Inferior parietal cortex (tissue), 1 donor: ENCODE measurements at regions not wholly inside any gene's neighbourhood (a gene's known extent, or its start where the extent isn't known, plus 50 kb on each side); places are given as distances from the start of the nearest gene placed in this dataset.

Experiments
- DNase-seq: peaks from one replicate; pipeline ENCODE4 v3.0.0-alpha.2; 2016; ENCODE audit errors: extremely low spot score

- DNase-seq = no peak
Observed at GRCh38 chr14:104425171-104425681, 154.3 kb upstream of the C14orf180 start.

DNA sequence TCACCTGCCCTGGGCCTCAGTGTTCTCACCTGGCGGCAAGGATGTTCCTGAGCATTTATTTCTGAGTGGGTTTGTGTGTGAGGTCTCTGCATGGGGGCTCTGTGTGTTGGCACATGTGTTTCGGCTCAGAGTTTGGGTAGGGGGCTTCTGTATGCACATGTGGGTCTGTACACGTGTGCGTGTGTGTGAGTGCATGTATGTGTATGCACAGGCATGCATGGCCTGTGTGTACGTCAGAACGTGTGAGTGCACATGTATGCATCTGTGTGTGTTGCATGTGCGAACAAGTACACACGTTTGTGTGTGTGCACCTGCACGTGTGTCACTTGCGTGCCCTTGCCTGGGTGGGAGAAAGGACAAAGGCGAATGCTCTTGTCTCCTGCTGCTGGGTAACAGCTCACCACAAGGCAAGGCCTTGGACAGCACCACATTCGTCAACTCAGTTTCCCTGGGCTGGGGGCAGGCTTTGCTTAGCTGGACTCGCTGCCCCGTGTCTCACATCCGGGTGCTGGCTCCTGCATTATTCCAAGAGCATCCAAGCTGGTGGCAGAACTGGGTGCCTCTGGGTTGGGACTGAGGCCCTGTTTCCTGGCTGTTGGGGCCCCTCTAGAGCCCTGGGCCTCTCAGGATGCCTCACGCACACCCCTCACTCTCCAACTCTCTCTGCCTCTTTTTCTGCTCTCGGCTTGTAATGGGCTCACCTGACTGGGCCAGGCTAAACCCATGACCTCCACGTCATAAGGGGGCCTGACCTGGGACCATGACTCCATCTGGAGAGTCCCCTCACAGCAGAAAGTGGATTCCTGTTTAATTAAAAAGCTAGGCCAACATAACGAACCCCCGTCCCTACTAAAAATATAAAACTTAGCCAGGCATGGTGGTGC lies 153.6 kb upstream of the C14orf180 start:
- no peak for DNase-seq

GRCh38 chr14:104427131-104427851 lies 152.3 kb upstream of the C14orf180 start:
- DNase-seq = no peak

GRCh38 chr14:104428333-104428851 lies 151.2 kb upstream of the C14orf180 start:
- no peak for DNase-seq

GRCh38 chr14:104428860-104429259 lies 150.7 kb upstream of the C14orf180 start:
- DNase-seq = no peak

DNA sequence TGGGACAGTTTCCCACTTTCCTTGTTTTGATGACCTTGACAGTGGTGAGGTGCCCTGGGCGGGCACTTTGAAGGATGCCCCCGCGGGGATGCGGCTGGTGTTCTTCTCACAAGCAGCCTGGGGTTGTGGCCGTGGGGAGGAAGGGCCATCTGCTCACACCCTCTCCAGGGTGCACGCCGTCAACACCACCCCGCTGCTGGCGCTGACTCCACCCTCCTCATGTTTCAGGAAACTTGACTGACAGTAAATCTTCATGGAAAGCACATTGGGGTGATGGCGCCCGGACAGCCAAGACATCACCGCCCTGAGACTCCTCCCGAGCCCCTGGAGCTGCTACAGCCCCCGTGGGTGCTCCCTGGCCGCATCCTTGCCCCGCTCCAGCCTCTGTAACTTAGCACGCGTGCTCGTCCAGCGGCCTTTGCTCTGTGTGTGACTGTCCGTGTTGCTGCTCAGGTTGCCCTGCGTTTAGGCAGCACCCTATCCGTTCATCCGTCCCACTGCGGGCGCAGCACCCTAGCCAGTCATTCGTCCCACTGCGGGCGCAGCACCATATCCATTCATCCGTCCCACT lies 150.2 kb upstream of the C14orf180 start:
- no peak for DNase-seq

- no peak for DNase-seq
Observed at GRCh38 chr14:104431351-104431928, 148.1 kb upstream of the C14orf180 start.

- no peak for DNase-seq
Observed at GRCh38 chr14:104431929-104432541, 147.5 kb upstream of the C14orf180 start.

GRCh38 chr14:104432611-104433231 lies 146.8 kb upstream of the C14orf180 start:
- DNase-seq = no peak

DNA sequence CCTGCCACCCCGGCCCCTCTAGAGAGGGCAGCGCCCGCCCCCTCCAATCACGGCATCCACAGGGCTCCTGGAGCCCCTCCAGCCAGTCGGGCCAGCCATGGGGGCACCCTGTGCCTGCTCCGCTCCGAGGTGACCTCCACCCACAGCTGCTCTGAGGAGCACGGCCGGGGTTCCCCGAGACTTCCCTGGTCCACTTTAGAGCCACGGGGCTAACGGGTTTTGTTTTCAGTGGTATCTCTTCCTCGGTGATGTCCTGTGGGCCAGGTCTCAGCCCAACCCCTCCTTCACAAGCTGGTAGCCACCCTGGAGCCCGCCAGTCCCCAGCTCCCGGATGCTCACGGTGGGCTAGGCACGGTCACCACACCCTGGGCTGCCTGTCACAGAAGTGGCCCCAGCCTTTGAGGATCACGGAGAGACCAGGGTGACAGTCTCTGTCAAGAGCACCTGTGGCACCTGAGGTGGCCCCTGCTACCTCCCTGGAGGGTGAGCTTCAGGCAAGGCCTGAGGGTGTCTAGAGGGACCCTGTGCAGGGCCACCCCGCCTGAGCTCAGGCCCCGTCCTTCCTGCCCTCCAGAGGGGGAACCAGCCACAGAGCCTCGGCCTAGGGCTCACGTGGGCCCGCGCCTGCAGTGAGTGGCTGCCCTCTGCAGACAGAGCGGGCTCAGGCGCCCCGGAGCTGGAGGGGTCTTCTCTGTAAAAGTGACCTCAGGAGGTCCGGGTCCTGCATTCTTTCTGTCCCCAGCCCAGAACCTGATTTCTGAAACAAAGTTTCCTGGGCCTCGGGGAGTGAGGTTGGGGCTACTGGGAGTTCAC lies 146.0 kb upstream of the C14orf180 start:
- no peak for DNase-seq

DNA sequence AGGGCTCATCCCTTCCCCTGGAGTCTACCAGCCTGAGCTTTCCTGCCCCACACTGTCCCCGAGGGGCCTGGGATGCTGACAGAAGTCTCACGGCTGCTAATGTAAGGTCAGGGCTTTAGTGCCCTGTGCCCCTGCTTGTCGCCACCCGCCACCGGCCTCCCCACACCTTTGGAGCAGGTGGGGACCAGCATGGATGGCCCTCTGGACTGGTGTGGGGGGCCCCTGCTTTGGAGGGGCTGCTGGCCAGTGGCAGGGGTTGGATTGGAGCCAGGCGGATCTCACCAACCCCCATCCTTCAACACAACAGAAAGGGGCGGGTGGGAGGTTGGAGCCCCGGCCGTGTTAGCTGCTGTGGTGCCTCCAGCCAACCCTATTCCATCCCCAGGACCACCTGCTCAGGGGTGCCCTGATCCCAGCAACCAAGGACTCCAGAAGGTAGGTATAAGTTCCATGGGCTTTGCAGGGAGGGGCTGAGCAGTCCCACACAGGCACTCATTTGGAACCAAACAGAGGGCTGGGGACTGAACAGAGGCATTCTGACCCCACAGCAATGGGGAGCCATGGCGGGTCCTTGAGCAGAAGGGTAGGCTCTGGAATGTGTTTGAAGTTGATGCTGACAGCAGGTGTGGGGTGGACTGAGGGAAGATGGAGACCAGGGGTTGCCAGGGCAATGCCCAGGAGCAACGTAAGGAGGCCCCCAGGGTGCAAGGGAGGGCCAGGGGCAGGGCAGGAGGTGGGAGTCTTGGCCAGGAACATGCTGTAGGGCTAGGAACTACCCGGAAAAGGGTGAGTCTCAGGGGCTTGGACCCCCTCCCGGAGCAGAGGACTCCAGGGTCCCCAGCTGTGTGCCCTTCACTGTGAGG lies 145.1 kb upstream of the C14orf180 start:
- DNase-seq = no peak

GRCh38 chr14:104435147-104436046 lies 144.2 kb upstream of the C14orf180 start:
- DNase-seq = no peak

- DNase-seq = no peak
Observed at GRCh38 chr14:104436047-104436591, 143.4 kb upstream of the C14orf180 start.

DNA sequence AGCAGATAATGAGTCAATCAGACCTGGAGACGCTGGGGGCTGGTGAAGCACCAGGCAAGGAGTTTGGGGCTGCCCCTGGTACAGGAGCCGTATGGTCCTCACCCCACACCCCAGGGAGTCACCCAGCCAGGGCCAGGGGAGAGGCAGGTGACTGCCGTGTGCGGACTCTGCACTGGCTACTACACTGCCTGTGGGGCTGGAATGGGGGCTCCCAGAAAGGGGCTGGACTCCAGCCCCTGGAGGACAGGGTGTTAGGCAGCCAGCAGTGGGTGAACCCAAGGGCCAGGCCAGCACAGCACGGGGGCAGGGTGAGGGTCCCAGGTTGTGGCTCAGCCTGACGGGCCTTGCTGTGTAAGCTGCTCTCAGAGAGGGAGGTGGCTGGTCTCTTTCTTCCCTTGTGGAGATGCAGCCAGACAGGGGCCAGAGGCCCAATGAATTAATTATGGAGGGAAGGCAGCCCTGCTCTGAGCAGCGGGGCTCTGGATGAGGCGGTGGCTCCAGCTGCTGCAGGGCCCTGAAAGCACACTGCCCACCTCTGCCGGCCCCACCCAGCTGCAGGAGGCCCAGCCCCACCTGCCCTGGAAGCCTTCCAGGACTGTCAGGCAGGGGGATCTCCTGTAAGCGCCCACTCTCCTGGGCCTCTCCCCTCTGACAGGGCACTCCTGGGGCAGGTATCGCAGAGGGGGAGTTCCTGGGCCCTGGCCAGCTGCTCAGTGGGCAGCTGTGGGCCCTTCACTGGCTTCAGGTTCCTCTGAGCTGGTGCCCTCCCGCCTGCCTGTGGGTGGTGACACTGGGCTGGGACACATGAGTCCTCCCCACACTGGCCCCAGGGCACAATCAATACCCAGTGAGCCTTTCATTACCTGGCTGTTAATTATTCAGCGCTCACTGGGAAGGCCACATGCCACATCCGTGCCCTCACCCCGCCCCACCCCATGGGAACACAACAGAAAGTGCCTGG lies 142.5 kb upstream of the C14orf180 start:
- no peak for DNase-seq

DNA sequence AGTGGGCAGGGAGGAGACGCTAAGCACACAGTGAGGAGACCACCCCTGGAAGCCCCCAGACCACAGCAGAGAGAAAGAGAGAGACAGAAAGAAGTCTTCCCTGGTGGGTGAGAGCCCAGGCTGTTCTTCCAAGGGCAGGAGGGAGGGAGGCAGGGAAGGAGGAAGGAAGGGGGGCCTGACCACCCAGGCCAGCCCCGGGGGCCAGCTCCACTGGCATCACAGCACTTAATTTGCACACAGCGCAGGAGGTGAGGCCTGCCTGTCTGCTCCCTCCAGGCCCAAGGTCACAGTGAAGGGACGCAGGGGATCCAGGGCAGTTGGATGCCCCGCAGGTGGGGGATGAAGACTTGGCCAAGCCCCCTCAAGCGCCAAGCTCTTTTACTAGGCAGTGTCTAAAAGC lies 141.9 kb upstream of the C14orf180 start:
- DNase-seq = no peak

- DNase-seq = no peak
Observed at GRCh38 chr14:104438166-104438887, 141.2 kb upstream of the C14orf180 start.
